ENCODE measurements at regions not wholly inside any gene's neighbourhood (a gene's known extent, or its start where the extent isn't known, plus 50 kb on each side); places are given as distances from the start of the nearest gene placed in this dataset.

- no peaks in the 10 kb centered on the region for H3K27me3 Mint-ChIP-seq (ENCODE audit: low read depth)
- H3K36me3 Mint-ChIP-seq (ENCODE audit: low read depth) = no peaks in the 10 kb centered on the region
- H3K9me3 Mint-ChIP-seq = no peaks in the 10 kb centered on the region
- H3K27ac Mint-ChIP-seq = no peak overlapping the region
- H3K4me3 Mint-ChIP-seq = no peak overlapping the region
- no peaks in the 10 kb centered on the region for H3K4me1 Mint-ChIP-seq (ENCODE audit: low read depth)
Observed at GRCh38 chr12:131369094-131369845, 341.6 kb upstream of the SFSWAP start.

- Mint-ChIP-seq H3K4me1 (ENCODE audit: low read depth) (no peaks in the 10 kb centered on the region), H3K4me3 (no peak overlapping the region), H3K36me3 (ENCODE audit: low read depth) (no peaks in the 10 kb centered on the region), H3K9me3 (no peaks in the 10 kb centered on the region), H3K27ac (no peak overlapping the region), H3K27me3 (ENCODE audit: low read depth) (no peaks in the 10 kb centered on the region)
Observed at GRCh38 chr12:131370321-131370720, 340.6 kb upstream of the SFSWAP start.

GRCh38 chr12:131370791-131371347 is 340.0 kb upstream of the SFSWAP start:
- H3K9me3 Mint-ChIP-seq = no peaks in the 10 kb centered on the region
- no peaks in the 10 kb centered on the region for H3K27me3 Mint-ChIP-seq (ENCODE audit: low read depth)
- H3K4me1 Mint-ChIP-seq (ENCODE audit: low read depth) = no peaks in the 10 kb centered on the region
- no peak overlapping the region for H3K4me3 Mint-ChIP-seq
- no peak overlapping the region for H3K27ac Mint-ChIP-seq
- H3K36me3 Mint-ChIP-seq (ENCODE audit: low read depth) = no peaks in the 10 kb centered on the region

GRCh38 chr12:131371401-131372170 is 339.3 kb upstream of the SFSWAP start:
- Mint-ChIP-seq H3K9me3 (no peaks in the 10 kb centered on the region), H3K27ac (no peak overlapping the region), H3K4me1 (ENCODE audit: low read depth) (no peaks in the 10 kb centered on the region), H3K4me3 (no peak overlapping the region), H3K27me3 (ENCODE audit: low read depth) (no peaks in the 10 kb centered on the region), H3K36me3 (ENCODE audit: low read depth) (no peaks in the 10 kb centered on the region)

- H3K27ac Mint-ChIP-seq = no peak overlapping the region
Observed at GRCh38 chr12:131372171-131372475, 338.8 kb upstream of the SFSWAP start.

GRCh38 chr12:131372706-131373195 is 338.1 kb upstream of the SFSWAP start:
- no peaks in the 10 kb centered on the region for H3K36me3 Mint-ChIP-seq (ENCODE audit: low read depth)
- H3K9me3 Mint-ChIP-seq = no peaks in the 10 kb centered on the region
- H3K4me1 Mint-ChIP-seq (ENCODE audit: low read depth) = no peaks in the 10 kb centered on the region
- no peak overlapping the region for H3K4me3 Mint-ChIP-seq
- H3K27ac Mint-ChIP-seq = no peak overlapping the region
- H3K27me3 Mint-ChIP-seq (ENCODE audit: low read depth) = no peaks in the 10 kb centered on the region

More at GRCh38 chr12:131372171-131372475, 338.8 kb upstream of the SFSWAP start:
- Mint-ChIP-seq H3K4me1 (ENCODE audit: low read depth) (no peaks in the 10 kb centered on the region), H3K9me3 (no peaks in the 10 kb centered on the region), H3K27me3 (ENCODE audit: low read depth) (no peaks in the 10 kb centered on the region), H3K36me3 (ENCODE audit: low read depth) (no peaks in the 10 kb centered on the region), H3K4me3 (no peak overlapping the region)

- Mint-ChIP-seq H3K4me3 (no peak overlapping the region), H3K27ac (no peak overlapping the region), H3K9me3 (no peaks in the 10 kb centered on the region)
Observed at GRCh38 chr12:131375261-131375971, 335.5 kb upstream of the SFSWAP start.

GRCh38 chr12:131375972-131376345 is 334.9 kb upstream of the SFSWAP start:
- Mint-ChIP-seq H3K27ac (no peak overlapping the region), H3K9me3 (no peaks in the 10 kb centered on the region), H3K4me1 (ENCODE audit: low read depth) (no peaks in the 10 kb centered on the region), H3K4me3 (no peak overlapping the region), H3K27me3 (ENCODE audit: low read depth) (no peaks in the 10 kb centered on the region), H3K36me3 (ENCODE audit: low read depth) (no peaks in the 10 kb centered on the region)

More at GRCh38 chr12:131375261-131375971, 335.5 kb upstream of the SFSWAP start:
- Mint-ChIP-seq H3K36me3 (ENCODE audit: low read depth) (no peaks in the 10 kb centered on the region), H3K27me3 (ENCODE audit: low read depth) (no peaks in the 10 kb centered on the region), H3K4me1 (ENCODE audit: low read depth) (no peaks in the 10 kb centered on the region)

GRCh38 chr12:131378176-131378842 is 332.6 kb upstream of the SFSWAP start:
- H3K4me3 Mint-ChIP-seq = no peak overlapping the region
- no peaks in the 10 kb centered on the region for H3K9me3 Mint-ChIP-seq
- H3K27me3 Mint-ChIP-seq (ENCODE audit: low read depth) = no peaks in the 10 kb centered on the region
- H3K27ac Mint-ChIP-seq = no peak overlapping the region
- no peaks in the 10 kb centered on the region for H3K36me3 Mint-ChIP-seq (ENCODE audit: low read depth)
- H3K4me1 Mint-ChIP-seq (ENCODE audit: low read depth) = no peaks in the 10 kb centered on the region

- Mint-ChIP-seq H3K27me3 (ENCODE audit: low read depth) (no peaks in the 10 kb centered on the region), H3K9me3 (no peaks in the 10 kb centered on the region), H3K27ac (no peak overlapping the region), H3K4me3 (no peak overlapping the region), H3K4me1 (ENCODE audit: low read depth) (no peaks in the 10 kb centered on the region), H3K36me3 (ENCODE audit: low read depth) (no peaks in the 10 kb centered on the region)
Observed at GRCh38 chr12:131378861-131379665, 331.8 kb upstream of the SFSWAP start.

GRCh38 chr12:131379738-131380137 is 331.2 kb upstream of the SFSWAP start:
- no peaks in the 10 kb centered on the region for H3K9me3 Mint-ChIP-seq
- H3K27ac Mint-ChIP-seq = no peak overlapping the region
- no peaks in the 10 kb centered on the region for H3K4me1 Mint-ChIP-seq (ENCODE audit: low read depth)
- no peak overlapping the region for H3K4me3 Mint-ChIP-seq
- H3K36me3 Mint-ChIP-seq (ENCODE audit: low read depth) = no peaks in the 10 kb centered on the region
- no peaks in the 10 kb centered on the region for H3K27me3 Mint-ChIP-seq (ENCODE audit: low read depth)

GRCh38 chr12:131380220-131380964 is 330.5 kb upstream of the SFSWAP start:
- Mint-ChIP-seq H3K9me3 (no peaks in the 10 kb centered on the region), H3K27me3 (ENCODE audit: low read depth) (no peaks in the 10 kb centered on the region), H3K4me1 (ENCODE audit: low read depth) (no peaks in the 10 kb centered on the region)

More at GRCh38 chr12:131380220-131380964, 330.5 kb upstream of the SFSWAP start:
- Mint-ChIP-seq H3K36me3 (ENCODE audit: low read depth) (no peaks in the 10 kb centered on the region), H3K27ac (no peak overlapping the region), H3K4me3 (no peak overlapping the region)

Measured in T-helper 1 cell treated with Interleukin-12 subunit alpha and Interleukin-12 subunit beta and Interleukin-4 antibody, amounts not matched to agents 30 μg/mL and 1 μg/mL, for 36 hours (primary cell).